ENCODE measurements at regions not wholly inside any gene's neighbourhood (a gene's known extent, or its start where the extent isn't known, plus 50 kb on each side); places are given as distances from the start of the nearest gene placed in this dataset.
"Not testable (repeated sequence)": the region's sequence is repeated elsewhere in the genome, so short reads cannot be mapped to it uniquely, and the experiment has no call there.

GRCh38 chr15:53923741-53924140 lies 54.5 kb upstream of the UNC13C start:
- Mint-ChIP-seq H3K27me3 (peaks cover 0 to 13% (median 5%) of the 10 kb centered on the region in 5 donors), H3K9me3 (peaks cover 0 to 22% (median 10%) of the 10 kb centered on the region in 11 donors), H3K36me3 (peaks cover 0 to 10% (median 0%) of the 10 kb centered on the region in 5 donors)
- H3K27ac ChIP-seq (ENCODE audit: low read depth, low read length); ATAC-seq; H3K36me3 ChIP-seq (ENCODE audit: control insufficient read depth in 2 of 3, insufficient read depth in 3 of 3, low read length in 3 of 3); intact Hi-C loops (cut with micrococcal nuclease); CTCF ChIA-PET; H3K27ac Mint-ChIP-seq; H3K4me1 Mint-ChIP-seq; H3K27me3 ChIP-seq (ENCODE audit: control insufficient read depth in 2 of 2, insufficient read depth in 2 of 2, low read length in 2 of 2); POLR2A ChIA-PET; H3K4me3 Mint-ChIP-seq; H3K4me3 ChIP-seq (ENCODE audit: low read length); H3K9me3 ChIP-seq (ENCODE audit: control insufficient read depth in 2 of 3, low read length in 3 of 3); DNase-seq; H3K4me1 ChIP-seq (ENCODE audit: control insufficient read depth in 2 of 2, insufficient read depth in 2 of 2, low read length in 2 of 2): not testable (repeated sequence)

DNA sequence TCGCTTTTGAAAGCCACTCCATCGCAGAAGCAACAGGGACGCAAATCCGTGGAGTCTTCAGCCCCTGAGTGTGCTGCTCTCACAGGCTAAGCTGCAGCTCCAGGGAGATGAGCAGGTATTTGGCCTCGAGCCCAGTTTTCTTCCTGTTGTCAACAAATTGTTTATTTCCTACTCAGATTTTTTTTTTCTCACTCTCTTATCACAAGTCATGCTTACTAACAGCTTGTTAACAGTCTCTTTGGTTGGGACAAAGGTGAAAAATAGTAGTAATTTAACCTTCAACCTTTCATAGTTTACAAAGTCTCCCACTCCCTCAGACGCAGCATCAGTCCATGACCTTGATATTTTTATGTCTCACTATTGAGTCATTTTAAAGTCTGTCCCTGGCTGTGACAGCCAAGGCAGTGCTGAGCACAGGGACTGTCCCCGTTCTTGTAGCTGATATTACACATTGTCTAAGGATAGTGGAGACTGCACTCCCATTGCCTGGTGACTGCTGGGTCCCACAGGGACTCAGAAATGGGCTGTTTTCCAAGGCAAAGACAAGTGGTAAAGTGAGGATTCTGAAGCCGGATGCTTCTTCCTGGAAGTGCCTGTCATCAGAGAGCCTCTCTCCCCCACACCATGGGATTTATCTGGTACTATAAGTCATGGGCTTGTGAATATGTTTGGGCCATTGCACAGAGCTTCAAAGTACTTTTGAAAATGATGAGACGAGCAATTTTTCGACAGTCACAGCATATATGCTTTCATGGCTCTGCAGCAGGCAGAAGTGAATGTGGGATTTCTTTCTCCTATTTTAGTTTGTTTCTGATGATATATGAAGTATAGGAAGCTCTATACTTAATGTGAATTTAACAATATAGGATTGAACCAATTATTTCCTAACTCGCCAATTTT lies 59.8 kb upstream of the UNC13C start:
- Mint-ChIP-seq H3K27ac (no peak overlapping the region), H3K36me3 (no peaks in the 10 kb centered on the region), H3K27me3 (peaks cover 0 to 9% (median 0%) of the 10 kb centered on the region in 5 donors), H3K4me3 (no peak overlapping the region), H3K9me3 (peaks cover 0 to 4% (median 0%) of the 10 kb centered on the region in 11 donors), H3K4me1 (no peaks in the 10 kb centered on the region)
- intact Hi-C loops (cut with micrococcal nuclease) = no loop called here
- ChIA-PET CTCF (no interaction called here), POLR2A (no interaction called here)
- Histone ChIP-seq H3K4me3 (ENCODE audit: low read length) (no peak overlapping the region), H3K27ac (ENCODE audit: low read depth, low read length) (no peak overlapping the region), H3K36me3 (ENCODE audit: control insufficient read depth in 2 of 3, insufficient read depth in 3 of 3, low read length in 3 of 3) (no peaks in the 10 kb centered on the region), H3K9me3 (ENCODE audit: control insufficient read depth in 2 of 3, low read length in 3 of 3) (no peaks in the 10 kb centered on the region), H3K4me1 (ENCODE audit: control insufficient read depth in 2 of 2, insufficient read depth in 2 of 2, low read length in 2 of 2) (no peaks in the 10 kb centered on the region), H3K27me3 (ENCODE audit: control insufficient read depth in 2 of 2, insufficient read depth in 2 of 2, low read length in 2 of 2) (no peaks in the 10 kb centered on the region)
- no peak for DNase-seq
- no peak for ATAC-seq

- H3K27me3 ChIP-seq (ENCODE audit: control insufficient read depth in 2 of 2, insufficient read depth in 2 of 2, low read length in 2 of 2) = no peaks in the 10 kb centered on the region
- ATAC-seq = no peak
- Mint-ChIP-seq H3K4me3 (no peak overlapping the region), H3K9me3 (peaks cover 0 to 4% (median 0%) of the 10 kb centered on the region in 11 donors), H3K4me1 (no peaks in the 10 kb centered on the region), H3K27ac (no peak overlapping the region), H3K36me3 (no peaks in the 10 kb centered on the region), H3K27me3 (peaks cover 0 to 9% (median 0%) of the 10 kb centered on the region in 5 donors)
- ChIA-PET CTCF (no interaction called here), POLR2A (no interaction called here)
- H3K9me3 ChIP-seq (ENCODE audit: control insufficient read depth in 2 of 3, low read length in 3 of 3) = no peaks in the 10 kb centered on the region
- H3K4me3 ChIP-seq (ENCODE audit: low read length) = no peak overlapping the region
- no peaks in the 10 kb centered on the region for H3K36me3 ChIP-seq (ENCODE audit: control insufficient read depth in 2 of 3, insufficient read depth in 3 of 3, low read length in 3 of 3)
- DNase-seq = no peak
- intact Hi-C loops (cut with micrococcal nuclease) = no loop called here
- no peaks in the 10 kb centered on the region for H3K4me1 ChIP-seq (ENCODE audit: control insufficient read depth in 2 of 2, insufficient read depth in 2 of 2, low read length in 2 of 2)
- H3K27ac ChIP-seq (ENCODE audit: low read depth, low read length) = no peak overlapping the region
Observed at GRCh38 chr15:53917109-53917508, 61.1 kb upstream of the UNC13C start.

GRCh38 chr15:53911431-53911830 lies 66.8 kb upstream of the UNC13C start:
- ATAC-seq = no peak
- H3K27ac Mint-ChIP-seq = no peak overlapping the region
- no peaks in the 10 kb centered on the region for H3K36me3 Mint-ChIP-seq
- Histone ChIP-seq H3K27me3 (ENCODE audit: control insufficient read depth in 2 of 2, insufficient read depth in 2 of 2, low read length in 2 of 2) (no peaks in the 10 kb centered on the region), H3K9me3 (ENCODE audit: control insufficient read depth in 2 of 3, low read length in 3 of 3) (no peaks in the 10 kb centered on the region), H3K4me1 (ENCODE audit: control insufficient read depth in 2 of 2, insufficient read depth in 2 of 2, low read length in 2 of 2) (no peaks in the 10 kb centered on the region), H3K4me3 (ENCODE audit: low read length) (no peak overlapping the region), H3K36me3 (ENCODE audit: control insufficient read depth in 2 of 3, insufficient read depth in 3 of 3, low read length in 3 of 3) (no peaks in the 10 kb centered on the region), H3K27ac (ENCODE audit: low read depth, low read length) (no peak overlapping the region)
- POLR2A ChIA-PET = no interaction called here
- CTCF ChIA-PET = no interaction called here
- H3K9me3 Mint-ChIP-seq = peaks cover 0 to 4% (median 0%) of the 10 kb centered on the region in 11 donors
- H3K4me1 Mint-ChIP-seq = no peaks in the 10 kb centered on the region
- DNase-seq = no peak
- intact Hi-C loops (cut with micrococcal nuclease) = no loop called here
- peaks cover 0 to 9% (median 0%) of the 10 kb centered on the region in 5 donors for H3K27me3 Mint-ChIP-seq
- H3K4me3 Mint-ChIP-seq = no peak overlapping the region

DNA sequence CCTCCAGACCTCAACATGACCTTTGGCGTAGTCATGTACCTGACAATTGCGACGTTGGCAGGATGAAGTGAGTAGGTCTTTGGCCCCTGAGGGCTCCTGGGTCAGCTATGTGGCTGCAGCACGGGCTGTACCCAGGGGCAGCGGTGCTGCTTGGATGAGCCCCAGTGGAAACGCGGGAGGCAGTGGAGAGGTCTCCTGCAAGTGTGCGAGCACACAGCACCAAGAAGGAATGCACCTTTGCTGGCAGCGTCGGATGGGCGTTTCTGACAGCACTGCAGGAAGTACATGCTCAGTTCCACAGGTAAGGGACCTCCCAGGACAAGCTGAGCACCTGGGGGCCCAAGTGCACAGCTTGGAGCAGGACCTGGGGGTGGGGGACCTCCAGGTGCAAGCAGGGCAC lies 67.4 kb upstream of the UNC13C start:
- ATAC-seq (no peak), DNase-seq (no peak)
- Mint-ChIP-seq H3K36me3 (no peaks in the 10 kb centered on the region), H3K4me1 (no peaks in the 10 kb centered on the region), H3K4me3 (no peak overlapping the region), H3K27ac (no peak overlapping the region), H3K27me3 (peaks cover 0 to 4% (median 0%) of the 10 kb centered on the region in 5 donors), H3K9me3 (peaks cover 0 to 4% (median 0%) of the 10 kb centered on the region in 11 donors)
- Histone ChIP-seq H3K9me3 (ENCODE audit: control insufficient read depth in 2 of 3, low read length in 3 of 3) (no peaks in the 10 kb centered on the region), H3K27me3 (ENCODE audit: control insufficient read depth in 2 of 2, insufficient read depth in 2 of 2, low read length in 2 of 2) (no peaks in the 10 kb centered on the region), H3K27ac (ENCODE audit: low read depth, low read length) (no peak overlapping the region), H3K4me3 (ENCODE audit: low read length) (no peak overlapping the region), H3K4me1 (ENCODE audit: control insufficient read depth in 2 of 2, insufficient read depth in 2 of 2, low read length in 2 of 2) (no peaks in the 10 kb centered on the region), H3K36me3 (ENCODE audit: control insufficient read depth in 2 of 3, insufficient read depth in 3 of 3, low read length in 3 of 3) (no peaks in the 10 kb centered on the region)
- CTCF ChIA-PET = no interaction called here
- intact Hi-C loops (cut with micrococcal nuclease) = no loop called here
- POLR2A ChIA-PET = no interaction called here

DNA sequence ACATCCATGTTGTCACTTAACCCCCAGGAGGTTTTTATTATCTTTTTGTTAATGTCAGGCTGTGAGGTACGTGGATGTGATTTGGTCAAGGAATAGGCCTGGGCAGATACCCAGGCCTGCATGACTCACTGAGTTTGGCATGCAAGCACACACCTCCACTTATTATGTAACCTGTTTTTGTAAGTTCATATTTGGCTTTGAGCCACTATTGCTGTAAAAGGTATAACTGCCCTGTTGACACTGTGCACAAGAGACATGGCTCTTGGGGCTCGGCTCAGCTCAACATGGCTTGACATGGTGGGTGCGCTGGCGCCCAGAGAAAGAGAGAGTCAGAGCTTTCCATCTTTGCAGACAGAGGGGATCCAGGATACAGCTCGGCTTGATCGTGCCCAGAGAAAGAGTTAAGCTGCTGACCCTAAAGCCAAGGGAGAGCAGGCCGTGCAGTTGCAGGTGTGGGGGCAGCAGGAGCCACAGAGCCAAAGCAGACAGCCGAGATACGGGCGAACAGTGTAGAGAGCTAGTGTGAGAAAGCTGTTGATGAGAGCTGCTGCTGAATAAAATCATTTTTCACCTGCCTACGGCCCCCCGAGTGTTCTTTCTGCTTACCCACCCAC lies 67.9 kb upstream of the UNC13C start:
- intact Hi-C loops (cut with micrococcal nuclease) = no loop called here
- Histone ChIP-seq H3K4me1 (ENCODE audit: control insufficient read depth in 2 of 2, insufficient read depth in 2 of 2, low read length in 2 of 2) (no peaks in the 10 kb centered on the region), H3K9me3 (ENCODE audit: control insufficient read depth in 2 of 3, low read length in 3 of 3) (no peaks in the 10 kb centered on the region), H3K4me3 (ENCODE audit: low read length) (no peak overlapping the region), H3K27ac (ENCODE audit: low read depth, low read length) (no peak overlapping the region), H3K36me3 (ENCODE audit: control insufficient read depth in 2 of 3, insufficient read depth in 3 of 3, low read length in 3 of 3) (no peaks in the 10 kb centered on the region), H3K27me3 (ENCODE audit: control insufficient read depth in 2 of 2, insufficient read depth in 2 of 2, low read length in 2 of 2) (no peaks in the 10 kb centered on the region)
- CTCF ChIA-PET = no interaction called here
- Mint-ChIP-seq H3K27me3 (peaks cover 0 to 4% (median 0%) of the 10 kb centered on the region in 5 donors), H3K27ac (no peak overlapping the region), H3K4me3 (no peak overlapping the region), H3K36me3 (no peaks in the 10 kb centered on the region), H3K9me3 (peaks cover 0 to 4% (median 0%) of the 10 kb centered on the region in 11 donors), H3K4me1 (no peaks in the 10 kb centered on the region)
- POLR2A ChIA-PET = no interaction called here
- DNase-seq (no peak), ATAC-seq (no peak)

DNA sequence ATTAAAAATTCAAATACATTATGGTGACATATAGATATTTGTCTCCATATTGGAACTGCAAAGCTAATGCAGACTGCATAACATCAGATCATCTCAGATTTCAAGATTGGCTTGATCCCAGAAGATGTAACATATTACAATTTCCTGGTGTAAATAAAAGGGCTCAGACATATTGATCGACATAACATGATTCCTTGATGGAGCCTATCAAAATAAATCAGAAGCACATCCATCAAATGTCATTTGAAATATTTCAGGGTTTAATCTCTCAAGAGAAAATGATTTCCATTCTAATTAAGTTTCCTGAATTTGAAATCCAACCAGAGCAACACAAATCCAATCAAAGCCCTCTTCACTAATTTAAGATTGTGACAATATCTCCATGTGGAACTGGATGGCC lies 75.1 kb upstream of the UNC13C start:
- no peaks in the 10 kb centered on the region for H3K9me3 ChIP-seq (ENCODE audit: control insufficient read depth in 2 of 3, low read length in 3 of 3)
- ChIA-PET CTCF (no interaction called here), POLR2A (no interaction called here)
- no peaks in the 10 kb centered on the region for H3K36me3 Mint-ChIP-seq
- peaks cover 0 to 16% (median 12%) of the 10 kb centered on the region in 5 donors for H3K27me3 Mint-ChIP-seq
- H3K27ac Mint-ChIP-seq = no peak overlapping the region
- no peaks in the 10 kb centered on the region for H3K36me3 ChIP-seq (ENCODE audit: control insufficient read depth in 2 of 3, insufficient read depth in 3 of 3, low read length in 3 of 3)
- H3K9me3 Mint-ChIP-seq = peaks cover 0 to 7% (median 0%) of the 10 kb centered on the region in 11 donors
- H3K4me3 Mint-ChIP-seq = no peak overlapping the region
- H3K27ac ChIP-seq (ENCODE audit: low read depth, low read length) = no peak overlapping the region
- ATAC-seq = no peak
- intact Hi-C loops (cut with micrococcal nuclease) = no loop called here
- no peaks in the 10 kb centered on the region for H3K27me3 ChIP-seq (ENCODE audit: control insufficient read depth in 2 of 2, insufficient read depth in 2 of 2, low read length in 2 of 2)
- no peaks in the 10 kb centered on the region for H3K4me1 Mint-ChIP-seq
- no peaks in the 10 kb centered on the region for H3K4me1 ChIP-seq (ENCODE audit: control insufficient read depth in 2 of 2, insufficient read depth in 2 of 2, low read length in 2 of 2)
- DNase-seq = no peak
- no peak overlapping the region for H3K4me3 ChIP-seq (ENCODE audit: low read length)

All from naive thymus-derived CD4-positive, alpha-beta T cell (primary cell).